ENCODE measurements at regions not wholly inside any gene's neighbourhood (a gene's known extent, or its start where the extent isn't known, plus 50 kb on each side); places are given as distances from the start of the nearest gene placed in this dataset.

GRCh38 chr15:61768131-61768530, 292.1 kb downstream of the VPS13C start (continued):
- TF ChIP-seq ZBTB33 (IDR thresholded peaks at IDR 0.05; ENCODE audit: extremely low read depth, insufficient replicate concordance, low read length) = no peak

GRCh38 chr15:61764981-61765380, 295.3 kb downstream of the VPS13C start:
- Histone ChIP-seq H3K4me1 (ENCODE audit: control insufficient read depth in 1 of 2, insufficient read depth in 2 of 2, low read length in 2 of 2) (no peaks in the 10 kb centered on the region), H3K4me2 (ENCODE audit: low read length) (no peak overlapping the region), H3K9me3 (ENCODE audit: control insufficient read depth in 1 of 2, insufficient read depth in 1 of 2, low read depth in 1 of 2, low read length in 2 of 2) (no peaks in the 10 kb centered on the region), H2AFZ (ENCODE audit: low read depth, low read length, poor library complexity, severe bottlenecking) (no peak overlapping the region), H3K9me2 (ENCODE audit: insufficient read depth) (no peaks in the 10 kb centered on the region), H3K9ac (ENCODE audit: low read length) (no peak overlapping the region), H4K20me1 (ENCODE audit: insufficient read depth) (no peaks in the 10 kb centered on the region), H3K27ac (ENCODE audit: low read depth, low read length) (no peak overlapping the region), H3K27me3 (ENCODE audit: insufficient read depth, low read length) (peaks cover 14% of the 10 kb centered on the region; the same call in 1 of the 2 replicates), H3K4me3 (replicated peaks in 1 of 2; ENCODE audit: low read depth in 1 of 2, low read length in 2 of 2) (no peak overlapping the region), H3K79me2 (ENCODE audit: insufficient read depth, low read length) (no peaks in the 10 kb centered on the region), H3K36me3 (ENCODE audit: control insufficient read depth in 1 of 2, insufficient read depth in 2 of 2, low read length in 2 of 2) (no peaks in the 10 kb centered on the region)
- intact Hi-C loops (cut with micrococcal nuclease) = no loop called here
- no TSS peak for BruUV-seq (replicated peaks)
- no peak for ATAC-seq
- POLR2A ChIA-PET = no interaction called here
- RAD21 ChIA-PET (ENCODE audit: low non-redundant PET in 1 of 2, low total read pairs in 2 of 2, uncharacterized antibody in 2 of 2, unreplicated experiment in 2 of 2) = no interaction called here
- DNase-seq (ENCODE audit: low read depth, low spot score) = no peak
- CTCF ChIA-PET = no interaction called here
- TF ChIP-seq POLR2AphosphoS5 (IDR thresholded peaks at IDR 0.05; ENCODE audit: low read depth, low read length) (no peak), TCF7L2 (IDR thresholded peaks at IDR 0.05; ENCODE audit: borderline replicate concordance, extremely low read depth, insufficient read depth, insufficient read length) (no peak), SP1 (IDR thresholded peaks at IDR 0.05; ENCODE audit: low read depth) (no peak), ZBTB33 (IDR thresholded peaks at IDR 0.05; ENCODE audit: extremely low read depth, insufficient replicate concordance, low read length) (no peak), YY1 (IDR thresholded peaks at IDR 0.05; ENCODE audit: extremely low read depth, insufficient replicate concordance, low read depth, low read length) (no peak), CEBPB (IDR thresholded peaks at IDR 0.05; ENCODE audit: low read depth) (no peak), JUND (IDR thresholded peaks at IDR 0.05) (no peak), EGR1 (IDR thresholded peaks at IDR 0.05; ENCODE audit: low read depth) (no peak), EZH2 (IDR thresholded peaks at IDR 0.05) (no peak), MAX (IDR thresholded peaks at IDR 0.05) (no peak), SIN3A (IDR thresholded peaks at IDR 0.05; ENCODE audit: low read depth) (no peak), ELF1 (IDR thresholded peaks at IDR 0.05; ENCODE audit: borderline replicate concordance, low read depth) (no peak), RAD21 (IDR thresholded peaks at IDR 0.05; ENCODE audit: low read depth) (no peak), POLR2A (IDR thresholded peaks at IDR 0.05; ENCODE audit: borderline replicate concordance, extremely low read depth, insufficient read depth, insufficient read length) (no peak), ATF3 (IDR thresholded peaks at IDR 0.05) (no peak)
- TF ChIP-seq, protein P1, sequence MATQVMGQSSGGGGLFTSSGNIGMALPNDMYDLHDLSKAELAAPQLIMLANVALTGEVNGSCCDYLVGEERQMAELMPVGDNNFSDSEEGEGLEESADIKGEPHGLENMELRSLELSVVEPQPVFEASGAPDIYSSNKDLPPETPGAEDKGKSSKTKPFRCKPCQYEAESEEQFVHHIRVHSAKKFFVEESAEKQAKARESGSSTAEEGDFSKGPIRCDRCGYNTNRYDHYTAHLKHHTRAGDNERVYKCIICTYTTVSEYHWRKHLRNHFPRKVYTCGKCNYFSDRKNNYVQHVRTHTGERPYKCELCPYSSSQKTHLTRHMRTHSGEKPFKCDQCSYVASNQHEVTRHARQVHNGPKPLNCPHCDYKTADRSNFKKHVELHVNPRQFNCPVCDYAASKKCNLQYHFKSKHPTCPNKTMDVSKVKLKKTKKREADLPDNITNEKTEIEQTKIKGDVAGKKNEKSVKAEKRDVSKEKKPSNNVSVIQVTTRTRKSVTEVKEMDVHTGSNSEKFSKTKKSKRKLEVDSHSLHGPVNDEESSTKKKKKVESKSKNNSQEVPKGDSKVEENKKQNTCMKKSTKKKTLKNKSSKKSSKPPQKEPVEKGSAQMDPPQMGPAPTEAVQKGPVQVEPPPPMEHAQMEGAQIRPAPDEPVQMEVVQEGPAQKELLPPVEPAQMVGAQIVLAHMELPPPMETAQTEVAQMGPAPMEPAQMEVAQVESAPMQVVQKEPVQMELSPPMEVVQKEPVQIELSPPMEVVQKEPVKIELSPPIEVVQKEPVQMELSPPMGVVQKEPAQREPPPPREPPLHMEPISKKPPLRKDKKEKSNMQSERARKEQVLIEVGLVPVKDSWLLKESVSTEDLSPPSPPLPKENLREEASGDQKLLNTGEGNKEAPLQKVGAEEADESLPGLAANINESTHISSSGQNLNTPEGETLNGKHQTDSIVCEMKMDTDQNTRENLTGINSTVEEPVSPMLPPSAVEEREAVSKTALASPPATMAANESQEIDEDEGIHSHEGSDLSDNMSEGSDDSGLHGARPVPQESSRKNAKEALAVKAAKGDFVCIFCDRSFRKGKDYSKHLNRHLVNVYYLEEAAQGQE (IDR thresholded peaks at IDR 0.05; ENCODE audit: low read depth) = no peak
